MM.1S (cell line): ENCODE measurements at regions not wholly inside any gene's neighbourhood (a gene's known extent, or its start where the extent isn't known, plus 50 kb on each side); places are given as distances from the start of the nearest gene placed in this dataset.

Experiments used
- EZH2 ChIP-seq: fragments of 300-600 bp; sonication (generic); optimal IDR thresholded peaks from 2 replicates; pipeline ENCODE3; 2017; ENCODE audit warnings: low read depth, mild to moderate bottlenecking, antibody characterized with exemption, low read length, mixed read lengths
- EZH2phosphoT487 ChIP-seq: fragments of 300-600 bp; sonication (generic); IDR thresholded peaks from 2 replicates; pipeline ENCODE4 v1.6.1; 2018; ENCODE audit warnings: antibody characterized with exemption, low read length
- TF ChIP-seq, protein P1 (sequence below): fragments of 300-600 bp; sonication (generic); IDR thresholded peaks from 2 replicates; pipeline ENCODE4 v1.5.1; 2016; ENCODE audit warnings: antibody characterized with exemption, low read length, mixed read lengths

DNA sequence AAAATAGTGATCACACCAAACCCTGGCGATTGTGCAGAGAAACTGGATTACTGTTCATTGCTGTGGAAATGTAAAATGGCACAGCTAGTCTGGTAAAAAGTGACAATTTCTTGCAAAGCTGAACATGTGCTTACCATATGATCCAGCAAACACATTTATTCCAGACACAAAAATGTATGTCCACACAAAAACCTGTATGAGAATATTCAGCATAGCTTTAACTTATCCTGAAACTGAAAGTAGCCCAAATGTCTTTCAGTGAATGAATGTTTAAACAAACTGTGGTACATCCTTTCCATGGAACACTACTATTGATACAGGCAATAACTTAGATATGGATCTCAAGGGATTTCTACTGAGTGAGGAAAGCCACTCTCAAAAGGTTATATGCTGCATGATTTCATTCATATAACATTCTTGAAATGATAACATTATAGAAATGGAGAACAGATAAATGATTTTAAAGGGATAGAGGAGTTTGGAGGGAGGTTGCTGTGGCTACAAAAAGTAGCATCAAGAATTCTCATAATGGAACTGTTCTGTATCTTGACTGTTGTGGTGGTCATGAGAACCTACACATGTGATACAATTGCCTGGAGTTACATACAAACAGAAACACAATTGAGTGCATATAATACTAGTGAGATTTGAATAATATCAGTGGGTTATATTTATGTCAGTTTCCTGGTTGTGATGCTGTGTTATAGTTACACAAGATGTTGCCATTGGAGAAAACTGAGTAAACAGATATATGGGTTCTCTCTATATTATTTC, 70.7 kb upstream of the DPH6 start:
- TF ChIP-seq, protein P1, sequence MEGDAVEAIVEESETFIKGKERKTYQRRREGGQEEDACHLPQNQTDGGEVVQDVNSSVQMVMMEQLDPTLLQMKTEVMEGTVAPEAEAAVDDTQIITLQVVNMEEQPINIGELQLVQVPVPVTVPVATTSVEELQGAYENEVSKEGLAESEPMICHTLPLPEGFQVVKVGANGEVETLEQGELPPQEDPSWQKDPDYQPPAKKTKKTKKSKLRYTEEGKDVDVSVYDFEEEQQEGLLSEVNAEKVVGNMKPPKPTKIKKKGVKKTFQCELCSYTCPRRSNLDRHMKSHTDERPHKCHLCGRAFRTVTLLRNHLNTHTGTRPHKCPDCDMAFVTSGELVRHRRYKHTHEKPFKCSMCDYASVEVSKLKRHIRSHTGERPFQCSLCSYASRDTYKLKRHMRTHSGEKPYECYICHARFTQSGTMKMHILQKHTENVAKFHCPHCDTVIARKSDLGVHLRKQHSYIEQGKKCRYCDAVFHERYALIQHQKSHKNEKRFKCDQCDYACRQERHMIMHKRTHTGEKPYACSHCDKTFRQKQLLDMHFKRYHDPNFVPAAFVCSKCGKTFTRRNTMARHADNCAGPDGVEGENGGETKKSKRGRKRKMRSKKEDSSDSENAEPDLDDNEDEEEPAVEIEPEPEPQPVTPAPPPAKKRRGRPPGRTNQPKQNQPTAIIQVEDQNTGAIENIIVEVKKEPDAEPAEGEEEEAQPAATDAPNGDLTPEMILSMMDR: no peak
- no peak for TF ChIP-seq EZH2phosphoT487
- no peak for TF ChIP-seq EZH2
